ENCODE measurements at regions not wholly inside any gene's neighbourhood (a gene's known extent, or its start where the extent isn't known, plus 50 kb on each side); places are given as distances from the start of the nearest gene placed in this dataset.

DNA sequence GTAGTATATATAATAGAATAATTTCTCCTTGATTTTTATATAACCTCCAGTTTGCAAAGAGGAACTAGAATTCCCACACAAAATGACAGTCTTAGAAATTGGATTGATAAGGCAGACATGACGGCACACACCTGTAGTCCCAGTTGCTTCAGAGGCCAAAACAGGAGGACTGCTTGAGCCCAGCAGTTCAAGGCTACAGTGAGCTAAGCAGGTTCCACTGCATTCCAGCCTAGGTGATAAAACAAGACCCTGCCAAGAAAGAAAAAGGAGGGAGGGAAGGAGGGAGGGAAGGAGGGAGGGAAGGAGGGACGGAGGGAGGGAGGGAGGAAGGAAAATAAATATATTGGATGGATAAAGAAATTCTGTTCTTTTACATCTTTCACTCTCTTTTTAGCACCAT is 77.6 kb upstream of the SASH1 start:
- no peak for DNase-seq (ENCODE audit: extremely low read depth in 1 of 2, low read depth in 1 of 2)

DNA sequence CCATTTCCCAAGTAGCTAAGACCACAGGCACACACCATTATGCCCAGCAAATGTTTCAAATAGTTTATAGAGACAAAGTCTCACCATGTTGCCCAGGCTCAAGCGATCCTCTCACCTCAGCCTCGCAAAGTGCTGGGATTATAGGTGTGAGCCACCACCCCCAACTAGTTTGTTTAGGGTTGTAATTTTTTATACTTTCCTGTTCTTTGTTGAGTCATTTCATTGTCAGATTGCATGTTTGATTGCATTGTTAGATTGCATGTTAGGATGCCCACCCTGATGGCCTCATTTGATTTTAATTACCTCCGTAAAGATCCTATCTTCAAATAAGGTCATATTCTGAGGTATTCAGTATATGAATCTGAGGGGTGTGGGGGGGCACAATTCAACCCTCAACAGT is 73.3 kb upstream of the SASH1 start:
- no peak for DNase-seq (ENCODE audit: extremely low read depth in 1 of 2, low read depth in 1 of 2)

DNA sequence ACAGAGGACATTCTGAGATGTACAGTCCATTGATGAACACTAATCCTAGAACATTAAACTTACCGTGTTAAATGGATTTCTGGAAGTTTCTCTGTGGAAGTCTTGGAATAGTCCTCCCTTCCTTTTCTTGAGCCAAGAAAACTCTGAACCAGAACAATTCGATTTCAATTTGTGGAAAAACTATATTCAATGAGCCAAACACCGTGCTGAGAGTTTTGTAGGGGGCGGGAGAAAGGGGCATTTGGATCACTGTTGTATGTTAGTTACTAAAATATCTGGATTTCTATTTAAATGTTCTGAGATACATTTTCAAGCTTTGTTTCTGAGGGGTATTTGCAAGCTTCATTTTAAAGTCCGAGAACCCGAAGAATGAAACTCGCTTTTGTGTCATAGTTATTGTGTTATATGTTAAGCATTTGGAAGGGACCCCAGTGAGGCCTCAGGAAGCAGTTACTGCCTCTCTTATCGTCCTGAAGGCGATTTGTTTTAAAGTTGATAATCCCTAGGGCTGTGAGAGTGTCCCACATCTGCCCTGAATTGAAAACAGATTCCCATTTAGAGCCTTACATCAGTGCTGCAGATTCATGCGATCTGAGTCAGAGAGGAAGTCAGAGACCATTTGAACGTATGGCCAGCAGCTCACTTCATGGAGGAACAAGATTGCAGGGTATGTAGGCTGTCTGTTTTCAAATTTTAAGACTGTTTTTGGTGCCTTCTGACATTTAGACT is 70.8 kb upstream of the SASH1 start:
- DNase-seq (ENCODE audit: extremely low read depth in 1 of 2, low read depth in 1 of 2): no peak

DNA sequence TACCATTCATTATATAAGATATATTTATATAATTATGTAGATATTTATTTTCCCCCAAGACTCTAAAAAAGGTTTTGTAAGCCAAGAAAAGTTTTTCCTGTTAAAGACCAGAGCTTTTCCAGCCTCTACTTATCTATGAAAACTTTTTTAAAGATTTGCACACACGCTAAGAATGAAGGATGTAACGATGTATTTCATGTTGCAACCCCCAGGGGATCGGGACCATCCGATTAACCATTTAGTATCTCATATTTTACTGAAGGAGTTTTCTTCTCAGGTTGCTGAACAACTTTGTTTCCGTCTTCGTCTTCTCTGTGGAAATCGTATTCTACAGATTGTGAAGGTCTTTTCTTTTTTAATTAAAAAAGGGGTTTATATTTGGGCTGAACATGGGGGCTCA is 70.0 kb upstream of the SASH1 start:
- no peak for DNase-seq (ENCODE audit: extremely low read depth in 1 of 2, low read depth in 1 of 2)

DNA sequence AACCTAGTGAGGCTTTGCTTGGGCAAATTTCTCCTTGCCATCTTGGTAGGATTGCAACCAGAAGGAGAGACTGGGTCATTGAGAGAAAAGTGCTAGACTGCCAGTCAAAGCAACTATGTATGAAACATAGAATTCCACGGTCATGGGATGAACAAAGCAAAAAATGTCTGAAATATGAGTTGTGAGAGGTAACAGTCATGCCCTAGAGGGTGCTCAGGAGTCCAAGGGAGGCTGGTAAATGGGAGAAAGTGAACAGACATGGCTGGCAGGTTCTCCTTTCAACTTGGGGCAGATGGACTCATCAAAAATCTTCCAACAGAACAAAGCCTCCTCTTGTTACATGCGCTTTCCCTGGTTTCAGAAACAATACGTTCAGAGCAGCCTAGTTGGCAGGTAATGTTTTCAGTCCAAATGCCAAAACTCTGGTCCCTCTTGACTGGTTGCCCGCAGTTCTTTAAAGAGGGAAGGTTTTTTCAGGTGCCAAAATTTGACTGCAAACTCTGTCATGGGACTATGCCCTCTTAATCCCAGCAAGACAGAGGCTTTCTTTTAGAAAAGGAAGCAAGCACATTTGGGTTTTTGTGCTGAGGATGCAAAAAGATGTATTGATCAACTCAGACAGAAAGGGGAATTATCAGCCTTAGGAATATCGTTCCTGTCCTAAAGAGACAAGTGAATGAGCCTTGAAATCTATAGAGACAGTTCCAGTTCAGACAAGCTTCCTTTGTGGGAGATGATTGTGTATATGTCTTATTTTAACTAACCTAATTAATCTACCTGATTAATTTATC is 68.5 kb upstream of the SASH1 start:
- DNase-seq (ENCODE audit: extremely low read depth in 1 of 2, low read depth in 1 of 2): no peak

DNA sequence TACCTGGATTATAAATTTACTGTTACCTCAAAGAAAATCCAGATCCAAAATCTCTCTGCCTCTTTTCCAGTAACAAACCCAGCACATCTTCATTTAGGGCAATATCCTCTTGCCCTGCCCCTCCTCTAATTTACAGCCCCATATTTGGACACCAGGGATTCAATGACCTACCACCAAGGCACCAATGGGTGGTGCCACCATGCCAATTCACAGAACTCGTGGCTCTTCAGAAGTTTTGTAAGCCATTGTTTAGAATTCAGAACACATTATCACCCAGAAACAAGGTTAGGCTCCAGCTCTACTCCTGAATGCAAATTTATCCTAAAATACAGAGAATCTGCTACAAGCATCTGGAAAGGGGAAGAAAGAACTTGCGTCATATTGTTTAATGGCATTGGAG is 67.8 kb upstream of the SASH1 start:
- DNase-seq (ENCODE audit: extremely low read depth in 1 of 2, low read depth in 1 of 2): no peak

DNA sequence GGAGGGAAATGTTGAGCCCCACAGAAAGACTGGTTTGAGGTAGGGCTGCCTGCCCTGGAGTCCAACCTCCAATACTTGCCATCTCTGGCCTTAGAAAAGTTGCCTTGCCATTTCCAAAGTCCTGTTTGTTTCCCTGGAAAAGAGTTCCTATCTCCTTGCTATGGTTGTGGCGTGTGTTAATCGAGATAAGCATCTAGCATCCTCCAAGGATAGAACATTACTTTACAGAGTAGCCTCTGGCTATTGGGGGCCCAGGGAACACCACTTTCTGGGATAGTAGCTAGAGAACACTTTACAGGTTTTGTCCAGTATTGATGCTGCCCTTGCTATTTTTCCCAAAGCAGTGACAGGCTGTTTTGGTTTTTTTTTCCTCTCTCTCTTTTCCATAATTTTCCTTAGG is 57.4 kb upstream of the SASH1 start:
- no peak for DNase-seq (ENCODE audit: extremely low read depth in 1 of 2, low read depth in 1 of 2)

DNA sequence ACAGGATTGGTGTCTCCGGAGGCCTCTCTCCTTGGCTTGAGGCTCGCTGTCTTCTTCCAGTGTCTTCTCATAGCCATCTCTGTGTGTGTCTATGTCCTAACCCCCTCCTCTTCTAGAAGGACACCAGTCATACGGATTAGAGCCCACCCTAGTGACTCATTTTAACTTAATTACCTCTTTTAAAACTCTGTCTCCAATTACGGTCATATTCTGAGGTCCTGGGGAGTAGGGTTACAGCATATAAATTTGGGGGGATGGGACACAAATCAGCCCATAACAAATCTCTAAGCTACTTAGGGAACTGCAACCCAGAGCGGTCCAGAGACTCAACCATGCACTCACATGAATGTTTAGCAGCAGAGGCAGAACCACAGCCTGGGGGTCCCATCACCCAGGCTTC is 56.1 kb upstream of the SASH1 start:
- DNase-seq (ENCODE audit: extremely low read depth in 1 of 2, low read depth in 1 of 2): no peak

DNA sequence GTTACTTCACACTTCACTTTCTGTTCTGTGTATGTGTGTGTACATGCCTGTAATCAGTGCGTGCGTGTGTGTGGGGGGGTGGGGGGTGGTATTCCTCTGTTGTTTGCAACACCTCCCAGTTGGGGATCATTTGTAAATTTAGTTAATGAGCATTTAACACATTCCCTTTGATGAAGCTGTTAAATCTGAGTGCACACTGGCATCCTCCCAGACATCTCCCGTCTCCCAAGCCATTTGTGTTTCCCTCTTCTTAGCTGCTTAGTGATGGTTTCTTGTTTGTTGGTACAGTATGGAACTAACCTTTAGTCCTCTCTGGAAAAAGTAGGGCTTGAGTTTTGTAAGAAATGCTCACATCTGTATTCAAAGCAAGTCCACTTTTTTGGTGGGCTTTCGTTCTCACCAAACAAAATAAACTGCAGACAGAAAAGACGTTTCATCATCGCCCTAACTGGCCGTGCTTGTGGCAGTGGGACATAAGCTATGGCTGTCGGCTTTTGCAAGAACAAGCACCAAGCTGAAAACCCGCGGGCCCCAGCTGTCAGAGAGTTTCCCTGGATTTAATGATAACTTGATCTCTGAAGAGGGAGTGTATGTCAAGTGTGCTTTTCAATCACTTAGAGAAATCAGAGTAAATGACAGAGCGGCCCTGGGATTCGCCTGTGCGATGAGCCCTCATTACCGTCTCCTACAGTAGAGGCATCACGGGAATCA is 54.9 kb upstream of the SASH1 start:
- DNase-seq (ENCODE audit: extremely low read depth in 1 of 2, low read depth in 1 of 2): no peak

DNA sequence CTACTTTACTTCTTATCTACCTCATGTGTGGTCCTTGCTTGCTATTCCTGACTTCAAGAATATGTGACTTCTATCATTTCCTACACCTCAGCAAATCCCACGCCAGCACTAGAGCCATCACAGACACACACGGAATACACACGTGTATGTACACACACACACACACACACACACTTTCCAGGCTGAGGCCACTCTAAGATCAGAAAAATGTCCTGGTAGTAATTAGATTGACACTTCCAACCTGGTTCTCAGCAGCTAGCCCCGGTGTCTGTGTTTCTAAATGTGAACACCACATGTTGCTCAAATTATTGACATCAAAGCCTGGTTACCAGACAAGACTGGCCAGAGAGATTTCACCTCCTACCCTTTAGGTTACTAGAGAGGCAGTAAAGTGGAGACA is 54.1 kb upstream of the SASH1 start:
- DNase-seq (ENCODE audit: extremely low read depth in 1 of 2, low read depth in 1 of 2): no peak

DNA sequence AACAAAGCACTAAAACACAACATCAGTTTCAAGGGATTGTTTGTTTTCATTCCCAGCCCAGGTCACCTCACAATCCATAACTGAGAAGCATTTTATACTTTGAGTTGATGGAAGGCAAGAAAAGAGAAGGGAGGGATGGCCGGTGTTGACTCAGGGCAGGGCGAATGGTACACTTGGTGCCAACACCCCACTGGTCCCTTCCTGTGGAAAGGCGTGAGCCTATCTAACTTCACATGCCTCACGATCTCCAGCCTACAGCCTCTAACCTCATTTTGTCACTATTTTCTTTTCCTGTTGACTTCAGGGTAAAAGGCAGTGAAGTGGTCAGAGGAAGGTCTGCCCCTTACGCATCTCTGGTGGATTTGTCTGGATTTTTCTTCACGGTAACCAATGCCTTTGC is 53.5 kb upstream of the SASH1 start:
- DNase-seq (ENCODE audit: extremely low read depth in 1 of 2, low read depth in 1 of 2): no peak

DNA sequence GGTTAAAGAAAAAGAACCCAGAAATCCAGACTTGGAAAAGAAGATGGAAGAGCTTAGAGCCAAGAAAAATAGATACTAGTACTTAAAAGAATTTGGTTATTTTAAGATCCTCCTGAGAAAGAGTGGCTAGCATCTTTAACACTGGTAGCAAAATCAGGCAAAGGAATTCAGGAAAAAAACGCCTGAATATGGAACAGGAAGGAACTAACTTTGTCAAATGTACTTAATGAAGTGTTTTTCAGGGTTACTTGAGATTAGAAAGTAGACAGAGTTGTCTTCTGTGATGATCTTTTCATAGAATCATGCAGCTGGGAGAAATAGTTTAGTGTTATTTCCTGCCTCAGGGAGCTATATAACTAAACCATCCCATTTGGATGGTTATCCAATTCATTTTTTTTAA is 50.8 kb upstream of the SASH1 start:
- no peak for DNase-seq (ENCODE audit: extremely low read depth in 1 of 2, low read depth in 1 of 2)
